ENCODE measurements at regions not wholly inside any gene's neighbourhood (a gene's known extent, or its start where the extent isn't known, plus 50 kb on each side); places are given as distances from the start of the nearest gene placed in this dataset.
"Not testable (repeated sequence)": the region's sequence is repeated elsewhere in the genome, so short reads cannot be mapped to it uniquely, and the experiment has no call there.

DNA sequence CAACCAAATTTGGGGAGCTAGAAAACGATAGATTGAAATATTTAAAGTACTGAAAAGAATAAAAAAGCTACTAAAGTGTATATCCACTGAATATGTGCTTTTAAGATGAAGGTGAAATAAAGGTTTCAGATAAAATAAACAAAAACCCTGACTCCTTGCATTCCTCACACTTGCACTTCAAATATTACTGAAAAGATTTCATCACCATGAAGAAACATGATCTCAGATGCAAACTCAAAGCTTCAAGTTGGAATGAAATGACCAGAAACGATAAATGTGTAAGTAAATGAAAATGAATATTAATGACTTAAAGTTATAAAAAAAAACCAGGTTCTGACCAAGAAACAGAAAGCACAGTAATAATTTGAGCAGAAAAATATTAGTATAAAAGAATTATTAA, 1246.0 kb upstream of the ACVR2A start:
- DNase-seq (ENCODE audit: low spot score), result no peak

DNA sequence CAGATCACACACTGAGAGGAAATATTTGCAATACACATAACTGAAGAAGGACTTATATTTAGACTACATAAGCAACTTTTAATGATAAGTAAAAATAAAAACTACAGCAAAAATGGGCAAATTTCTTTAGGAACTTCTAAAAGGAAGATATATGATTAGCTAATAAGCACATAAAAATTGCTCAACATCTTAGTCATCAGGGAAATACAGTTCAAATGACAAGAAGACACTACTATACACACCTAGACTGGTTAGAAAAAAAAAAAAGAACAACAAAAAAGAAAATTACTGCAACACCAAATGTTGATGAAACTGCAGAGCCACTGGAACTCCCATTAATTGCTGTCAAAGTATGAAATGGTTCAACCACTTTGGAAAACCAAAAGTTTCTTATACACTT, 1247.5 kb upstream of the ACVR2A start:
- DNase-seq (ENCODE audit: low spot score), result no peak

DNA sequence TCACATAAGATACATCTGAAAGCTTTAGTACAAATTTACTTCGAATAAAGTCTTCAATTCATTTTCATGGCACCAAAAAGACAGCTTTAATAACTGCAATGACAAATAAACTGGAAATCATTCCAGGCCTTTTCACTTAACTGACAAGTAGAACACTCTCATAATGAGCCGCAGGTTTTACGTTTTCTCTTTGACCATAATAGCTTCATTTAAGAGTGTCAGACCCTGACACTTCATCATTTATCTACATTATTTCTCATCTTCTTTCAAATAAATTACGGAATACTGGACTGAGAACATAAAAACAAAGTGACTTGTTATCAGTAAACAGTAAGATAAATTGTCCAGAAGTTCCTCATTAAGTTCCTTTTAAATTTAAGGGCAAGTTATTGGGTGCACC, 1252.9 kb upstream of the ACVR2A start:
- no peak for DNase-seq (ENCODE audit: low spot score)

- no peak for DNase-seq (ENCODE audit: low spot score)
These were observed 1257.5 kb upstream of the ACVR2A start for GRCh38 chr2:146587291-146587713.

- DNase-seq (ENCODE audit: low spot score), result no peak
These were observed 1260.5 kb upstream of the ACVR2A start for GRCh38 chr2:146584316-146584715.

DNA sequence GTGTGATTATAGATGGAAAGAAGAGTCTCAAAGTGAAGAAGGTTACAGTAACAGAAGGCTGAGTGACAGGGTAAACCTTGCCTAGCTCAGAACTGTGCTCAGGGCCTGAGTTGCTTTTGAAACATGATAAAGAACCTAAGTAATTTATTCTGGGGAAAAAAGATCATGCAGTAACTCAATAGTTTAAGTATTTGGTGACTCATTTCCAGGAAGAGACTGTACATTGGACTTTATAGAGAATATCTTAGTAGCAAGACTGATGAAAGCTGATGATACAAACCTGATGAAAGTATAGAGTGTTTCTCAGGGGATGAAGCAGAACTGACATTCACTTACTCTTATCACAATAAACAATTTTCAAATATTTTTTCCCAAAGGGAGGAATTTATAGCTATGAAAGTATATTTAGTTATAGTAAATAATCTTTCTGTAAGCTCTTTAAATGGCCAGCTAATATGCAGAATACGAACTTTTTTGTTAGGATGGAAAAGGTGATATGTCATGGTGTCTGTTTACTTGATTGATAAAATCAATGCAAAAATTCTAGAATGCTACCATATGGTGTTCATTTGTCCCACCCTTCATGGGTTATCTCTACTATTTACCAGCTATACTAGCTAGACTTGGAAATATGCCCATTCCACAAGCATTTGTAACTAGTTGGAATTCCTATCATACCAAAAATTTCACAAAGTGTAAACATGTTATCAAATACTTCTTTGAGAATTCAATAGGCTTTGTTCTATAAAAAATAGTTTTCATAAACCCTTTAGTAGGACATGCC, 1265.5 kb upstream of the ACVR2A start:
- no peak for DNase-seq (ENCODE audit: low spot score)

DNA sequence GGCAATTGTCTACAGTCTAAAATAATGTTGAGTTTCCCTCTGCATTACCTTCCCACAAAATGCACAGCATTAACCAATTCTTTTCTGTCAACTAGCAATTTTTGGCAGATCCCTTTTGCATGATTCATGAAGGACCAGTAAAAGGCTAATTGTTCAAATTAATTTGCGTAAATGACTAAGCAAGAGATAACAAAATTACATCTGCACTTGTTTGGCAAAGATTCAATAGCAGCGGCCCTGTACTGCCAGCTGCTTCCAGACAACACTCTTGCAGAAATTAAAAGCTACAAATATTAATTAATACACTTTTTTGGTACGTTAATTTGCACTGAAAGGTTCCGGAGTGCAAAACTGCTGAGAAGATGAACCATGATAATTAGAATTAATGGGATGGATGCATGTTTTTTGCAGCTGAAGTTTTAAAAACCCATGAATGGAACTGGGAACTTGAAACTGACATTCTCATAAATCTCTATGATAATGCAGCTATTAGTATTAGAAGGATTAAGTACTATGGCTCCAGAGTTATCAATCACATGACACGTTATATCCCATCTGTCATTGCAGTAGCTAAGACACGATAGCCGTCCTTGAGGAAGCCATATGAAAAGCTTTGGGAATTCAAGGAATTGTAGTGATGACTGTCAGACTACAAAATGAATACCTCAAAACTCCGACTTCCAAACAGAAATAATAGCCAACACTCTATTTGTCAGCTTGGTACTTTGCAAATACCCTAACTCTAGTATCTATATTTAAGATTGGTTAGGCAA, 1268.3 kb upstream of the ACVR2A start:
- DNase-seq (ENCODE audit: low spot score), result no peak

- no peak for DNase-seq (ENCODE audit: low spot score)
These were observed 1272.2 kb upstream of the ACVR2A start for GRCh38 chr2:146572598-146572997.

DNA sequence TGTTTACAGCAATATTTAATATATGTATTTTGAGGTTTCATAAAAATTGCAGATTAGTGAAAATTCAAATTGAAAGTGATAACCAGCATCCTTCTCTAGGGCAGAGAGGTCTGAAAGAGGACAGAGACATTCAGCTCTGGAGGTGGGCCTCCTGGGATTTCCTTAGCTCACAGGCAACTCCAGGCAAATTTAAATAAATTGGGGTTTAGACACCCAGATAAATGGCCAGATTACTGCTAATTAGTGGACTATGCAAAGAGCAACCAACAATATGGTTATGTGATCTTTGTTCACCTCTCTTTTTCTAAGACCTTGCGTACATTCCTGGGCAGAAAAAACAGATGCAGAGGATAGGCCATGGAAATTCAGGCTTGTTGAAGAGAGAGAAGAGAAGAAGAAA, 1282.8 kb upstream of the ACVR2A start:
- no peak for DNase-seq (ENCODE audit: low spot score)

DNA sequence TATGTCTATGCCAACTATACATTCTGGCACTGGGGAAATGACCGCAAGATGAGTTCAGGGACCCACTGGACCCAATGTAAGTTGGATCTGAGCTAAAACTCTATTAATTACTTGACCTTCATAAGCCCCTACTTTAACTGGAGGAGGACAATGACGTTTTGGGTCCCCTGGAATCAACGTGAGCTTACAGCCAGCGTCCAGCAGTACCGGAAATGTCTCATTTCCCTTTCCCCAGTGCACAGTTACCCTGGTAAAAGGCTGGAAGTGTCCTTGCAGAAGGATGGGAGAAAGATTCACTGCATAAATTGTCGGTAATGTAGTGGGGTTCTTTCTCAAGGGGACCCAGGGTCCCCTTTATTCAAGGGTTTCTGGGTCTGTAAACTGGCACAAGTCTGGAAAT, 1297.6 kb upstream of the ACVR2A start:
- DNase-seq (ENCODE audit: low spot score), result no peak

DNA sequence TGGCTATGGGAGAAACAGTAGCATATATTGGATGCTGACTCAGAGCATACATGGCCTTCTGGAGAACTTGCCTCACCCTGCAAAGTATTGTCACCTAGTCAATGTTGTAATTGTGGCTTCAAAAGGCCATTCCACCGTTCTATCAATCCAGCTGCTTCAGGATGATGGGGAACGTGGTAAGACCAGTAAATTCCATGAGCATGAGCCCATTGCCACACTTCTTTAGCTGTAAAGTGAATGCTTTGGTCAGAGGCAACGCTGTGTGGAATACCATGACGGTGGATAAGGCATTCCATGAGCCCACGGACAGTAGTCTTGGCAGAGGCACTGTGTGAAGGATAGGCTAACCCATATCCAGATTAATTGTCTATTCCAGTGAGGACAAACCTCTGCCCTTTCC, 1300.1 kb upstream of the ACVR2A start:
- DNase-seq (ENCODE audit: low spot score), result no peak

- no peak for DNase-seq (ENCODE audit: low spot score)
These were observed 1302.9 kb upstream of the ACVR2A start for GRCh38 chr2:146541896-146542295.

DNA sequence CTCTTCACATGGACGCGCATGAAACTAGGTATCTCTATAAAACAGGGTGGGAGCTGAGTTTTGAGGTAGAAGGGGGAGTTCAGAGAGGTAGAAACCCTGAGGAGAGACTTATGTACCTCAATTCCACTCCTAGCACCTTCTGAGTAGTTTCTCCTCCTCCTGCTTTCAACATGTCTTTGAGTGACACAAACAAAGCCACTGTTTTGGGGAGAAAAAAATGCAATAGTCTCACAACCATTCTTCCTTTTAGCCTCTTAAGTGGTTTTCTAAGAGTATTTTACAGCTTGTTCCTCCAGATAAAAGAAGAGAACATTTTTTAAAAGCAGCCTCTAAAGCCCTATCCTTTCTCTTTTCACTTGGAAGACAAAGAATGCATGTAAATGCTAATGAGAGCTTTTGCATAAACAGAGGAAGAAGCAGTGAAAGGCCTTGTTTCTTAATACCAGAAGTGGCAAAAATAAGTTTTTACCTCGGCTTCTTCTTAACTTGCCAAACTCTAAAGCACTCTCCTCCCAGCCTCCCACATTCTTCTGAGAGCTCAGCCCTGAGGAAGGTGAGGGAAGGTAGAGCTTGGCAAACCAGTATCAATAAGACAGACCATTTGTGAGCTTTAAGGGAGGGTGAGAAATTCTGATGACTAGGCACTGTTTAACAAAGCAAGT, 1304.4 kb upstream of the ACVR2A start:
- no peak for DNase-seq (ENCODE audit: low spot score)

GRCh38 chr2:146539739-146540138, 1305.1 kb upstream of the ACVR2A start:
- not testable (repeated sequence) for DNase-seq (ENCODE audit: low spot score)

GRCh38 chr2:146537477-146537876, 1307.4 kb upstream of the ACVR2A start:
- DNase-seq (ENCODE audit: low spot score), result no peak

DNA sequence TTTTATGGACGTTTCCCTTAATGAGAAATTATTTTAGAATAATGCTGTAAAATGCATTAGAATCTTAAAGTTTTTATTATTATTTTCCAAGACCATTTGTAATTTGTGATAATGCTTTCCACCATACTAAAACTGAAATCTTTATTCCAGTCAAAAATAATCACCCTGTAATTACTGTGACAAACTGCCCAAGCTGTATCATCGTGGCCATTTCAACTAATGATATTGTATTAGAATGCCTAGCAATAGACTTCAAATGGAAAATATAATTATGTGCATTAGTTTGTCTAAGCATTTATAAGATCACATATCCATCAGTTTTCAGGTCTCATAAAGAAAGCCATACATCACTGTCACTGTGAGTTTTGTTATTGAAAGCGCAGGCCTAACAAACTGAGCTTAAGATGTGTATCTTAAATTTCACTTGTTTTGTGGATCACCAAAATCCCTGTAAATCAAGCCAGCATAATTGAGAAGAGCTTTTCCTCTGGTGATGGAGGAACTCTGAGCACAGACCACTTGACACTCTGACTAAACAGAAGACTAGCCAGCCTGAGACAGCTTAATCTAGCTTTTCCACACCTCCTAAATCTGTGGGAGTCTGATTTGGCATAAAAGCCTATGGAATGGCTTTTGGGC, 1312.2 kb upstream of the ACVR2A start:
- no peak for DNase-seq (ENCODE audit: low spot score)

DNA sequence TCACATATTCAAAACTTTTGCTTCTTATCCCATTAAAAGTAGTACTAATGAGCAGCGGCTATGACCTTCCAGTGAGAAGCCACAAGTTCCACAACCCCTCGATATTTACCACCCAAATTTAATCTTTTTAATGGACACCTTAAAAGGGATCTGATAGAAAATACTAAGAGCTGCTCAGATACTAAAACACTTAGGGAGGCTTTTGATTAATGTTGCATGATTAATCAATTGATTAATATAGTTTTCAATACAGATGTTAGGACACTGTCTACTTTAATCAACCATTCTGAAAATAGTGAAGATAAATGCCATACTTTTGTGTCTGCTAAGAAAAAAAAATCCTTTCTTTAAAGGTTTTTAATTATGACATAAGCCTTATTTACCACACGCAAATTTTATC, 1312.8 kb upstream of the ACVR2A start:
- no peak for DNase-seq (ENCODE audit: low spot score)

- no peak for DNase-seq (ENCODE audit: low spot score)
These were observed 1313.9 kb upstream of the ACVR2A start for GRCh38 chr2:146530886-146531285.

- no peak for DNase-seq (ENCODE audit: low spot score)
These were observed 1317.7 kb upstream of the ACVR2A start for GRCh38 chr2:146527166-146527565.

- DNase-seq (ENCODE audit: low spot score), result no peak
These were observed 1321.6 kb upstream of the ACVR2A start for GRCh38 chr2:146523196-146523595.

DNA sequence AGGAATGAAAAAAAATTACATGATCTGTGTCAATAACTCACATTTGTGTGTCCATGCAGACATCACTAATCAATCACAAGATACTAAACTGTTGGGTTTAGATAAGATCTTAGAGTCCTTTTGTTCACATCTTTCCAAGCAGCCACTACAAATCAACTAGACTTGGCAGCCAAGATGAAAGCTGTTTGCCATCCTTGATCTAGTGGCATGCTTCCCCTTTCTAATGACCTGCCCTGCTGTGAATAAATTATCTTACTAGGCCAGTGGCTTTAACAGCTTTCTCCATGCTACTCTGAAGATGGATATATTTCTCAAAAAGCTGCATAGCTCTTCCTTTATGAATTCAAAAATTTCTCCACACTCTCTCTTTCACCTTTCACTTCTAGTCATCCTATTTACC, 1338.0 kb upstream of the ACVR2A start:
- no peak for DNase-seq (ENCODE audit: low spot score)

GRCh38 chr2:146503366-146503765, 1341.5 kb upstream of the ACVR2A start:
- no peak for DNase-seq (ENCODE audit: low spot score)

DNA sequence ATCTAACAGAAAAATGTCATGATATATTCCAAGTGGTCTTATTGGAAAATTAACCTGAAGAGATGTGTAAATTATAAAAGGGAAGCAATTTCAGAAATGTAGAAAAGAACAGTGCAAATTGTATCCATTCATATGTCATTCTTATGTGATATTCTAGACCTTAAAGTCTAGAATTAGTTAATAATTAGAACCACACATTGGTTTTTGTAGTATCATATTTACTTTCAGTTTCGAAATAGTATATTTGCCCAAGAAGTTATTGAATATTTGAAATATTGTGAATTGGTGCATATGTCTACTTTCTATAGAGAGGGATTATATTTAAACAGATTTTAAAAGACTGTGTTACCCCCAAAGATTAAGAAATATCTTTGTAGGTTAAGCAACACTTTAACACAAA, 1348.6 kb upstream of the ACVR2A start:
- no peak for DNase-seq (ENCODE audit: low spot score)

Data from hematopoietic multipotent progenitor cell treated with erythropoietin and hydrocortisone succinate and interleukin-3 and kit ligand, for 15 days (in vitro differentiated cells).